Colonic mucosa (tissue), 4 donors: ENCODE measurements at regions not wholly inside any gene's neighbourhood (a gene's known extent, or its start where the extent isn't known, plus 50 kb on each side); places are given as distances from the start of the nearest gene placed in this dataset.

Experiments used
- DNase-seq: peaks from one replicate; pipeline ENCODE4 v3.0.0-alpha.2; 2020
- H3K27ac ChIP-seq: fragments of 200-600 bp; one replicate; pipeline ENCODE4 v1.8.0; 2021
- H3K27me3 ChIP-seq: fragments of 200-600 bp; one replicate; pipeline ENCODE4 v1.8.0; 2021
- H3K36me3 ChIP-seq: fragments of 200-600 bp; one replicate; pipeline ENCODE4 v1.8.0; 2021
- H3K4me1 ChIP-seq: fragments of 200-600 bp; one replicate; pipeline ENCODE4 v1.8.0; 2021; ENCODE audit warnings: mild to moderate bottlenecking
- H3K4me3 ChIP-seq: fragments of 200-600 bp; one replicate; pipeline ENCODE4 v1.8.0; 2021
- H3K9ac ChIP-seq, 2 donors: one replicate each; pipeline ENCODE4 v1.7.0; 2013; ENCODE audit warnings: control low read depth in 2 of 2, low read depth in 2 of 2, low read length in 2 of 2
- H3K9me3 ChIP-seq: fragments of 200-600 bp; one replicate; pipeline ENCODE4 v1.8.0; 2021
- intact Hi-C: fragments of 100-400 bp; cut with DNase I; formaldehyde crosslinking; loops from one replicate; pipeline ENCODE4 v1.14.1; 2022
- TF ChIP-seq, protein P1 (sequence below): fragments of 200-600 bp; IDR thresholded peaks from one replicate; pipeline ENCODE4 v1.8.0; 2022; ENCODE audit warnings: antibody characterized with exemption, mild to moderate bottlenecking
- donor health status: healthy.
- donor health status: DM: no; HTN: no; CAD: no.
- donor health status: DM: no; HTN: no; CAD: no.

GRCh38 chr2:104289651-104290565 is 564.0 kb upstream of the POU3F3 start:
- intact Hi-C loops = no loop called here
- Histone ChIP-seq H3K4me3 (no peak overlapping the region), H3K36me3 (no peaks in the 10 kb centered on the region), H3K9me3 (no peaks in the 10 kb centered on the region), H3K9ac (no peak overlapping the region), H3K27ac (no peak overlapping the region), H3K4me1 (no peaks in the 10 kb centered on the region), H3K27me3 (no peaks in the 10 kb centered on the region)
- no peak for DNase-seq
- TF ChIP-seq, protein P1, sequence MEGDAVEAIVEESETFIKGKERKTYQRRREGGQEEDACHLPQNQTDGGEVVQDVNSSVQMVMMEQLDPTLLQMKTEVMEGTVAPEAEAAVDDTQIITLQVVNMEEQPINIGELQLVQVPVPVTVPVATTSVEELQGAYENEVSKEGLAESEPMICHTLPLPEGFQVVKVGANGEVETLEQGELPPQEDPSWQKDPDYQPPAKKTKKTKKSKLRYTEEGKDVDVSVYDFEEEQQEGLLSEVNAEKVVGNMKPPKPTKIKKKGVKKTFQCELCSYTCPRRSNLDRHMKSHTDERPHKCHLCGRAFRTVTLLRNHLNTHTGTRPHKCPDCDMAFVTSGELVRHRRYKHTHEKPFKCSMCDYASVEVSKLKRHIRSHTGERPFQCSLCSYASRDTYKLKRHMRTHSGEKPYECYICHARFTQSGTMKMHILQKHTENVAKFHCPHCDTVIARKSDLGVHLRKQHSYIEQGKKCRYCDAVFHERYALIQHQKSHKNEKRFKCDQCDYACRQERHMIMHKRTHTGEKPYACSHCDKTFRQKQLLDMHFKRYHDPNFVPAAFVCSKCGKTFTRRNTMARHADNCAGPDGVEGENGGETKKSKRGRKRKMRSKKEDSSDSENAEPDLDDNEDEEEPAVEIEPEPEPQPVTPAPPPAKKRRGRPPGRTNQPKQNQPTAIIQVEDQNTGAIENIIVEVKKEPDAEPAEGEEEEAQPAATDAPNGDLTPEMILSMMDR = no peak

- DNase-seq = no peak
- H3K9ac ChIP-seq = no peak overlapping the region
- no peaks in the 10 kb centered on the region for H3K9me3 ChIP-seq
- no peaks in the 10 kb centered on the region for H3K4me1 ChIP-seq
- H3K4me3 ChIP-seq = no peak overlapping the region
- no peaks in the 10 kb centered on the region for H3K27me3 ChIP-seq
- intact Hi-C loops = no loop called here
- no peak overlapping the region for H3K27ac ChIP-seq
- no peaks in the 10 kb centered on the region for H3K36me3 ChIP-seq
- TF ChIP-seq, protein P1 = no peak
These were observed 563.4 kb upstream of the POU3F3 start for GRCh38 chr2:104290566-104290891.

- Histone ChIP-seq H3K4me3 (no peak overlapping the region), H3K4me1 (no peaks in the 10 kb centered on the region), H3K27me3 (no peaks in the 10 kb centered on the region), H3K9ac (no peak overlapping the region), H3K36me3 (no peaks in the 10 kb centered on the region), H3K9me3 (no peaks in the 10 kb centered on the region), H3K27ac (no peak overlapping the region)
- TF ChIP-seq, protein P1 = no peak
- no peak for DNase-seq
- intact Hi-C loops = no loop called here
These were observed 541.2 kb upstream of the POU3F3 start for GRCh38 chr2:104312684-104313083.

GRCh38 chr2:104318001-104318665 is 535.8 kb upstream of the POU3F3 start:
- TF ChIP-seq, protein P1 = no peak
- Histone ChIP-seq H3K4me3 (no peak overlapping the region), H3K9me3 (no peaks in the 10 kb centered on the region), H3K27me3 (no peaks in the 10 kb centered on the region), H3K4me1 (no peaks in the 10 kb centered on the region), H3K27ac (no peak overlapping the region), H3K9ac (no peak overlapping the region), H3K36me3 (no peaks in the 10 kb centered on the region)
- intact Hi-C loops = no loop called here
- DNase-seq = no peak

DNA sequence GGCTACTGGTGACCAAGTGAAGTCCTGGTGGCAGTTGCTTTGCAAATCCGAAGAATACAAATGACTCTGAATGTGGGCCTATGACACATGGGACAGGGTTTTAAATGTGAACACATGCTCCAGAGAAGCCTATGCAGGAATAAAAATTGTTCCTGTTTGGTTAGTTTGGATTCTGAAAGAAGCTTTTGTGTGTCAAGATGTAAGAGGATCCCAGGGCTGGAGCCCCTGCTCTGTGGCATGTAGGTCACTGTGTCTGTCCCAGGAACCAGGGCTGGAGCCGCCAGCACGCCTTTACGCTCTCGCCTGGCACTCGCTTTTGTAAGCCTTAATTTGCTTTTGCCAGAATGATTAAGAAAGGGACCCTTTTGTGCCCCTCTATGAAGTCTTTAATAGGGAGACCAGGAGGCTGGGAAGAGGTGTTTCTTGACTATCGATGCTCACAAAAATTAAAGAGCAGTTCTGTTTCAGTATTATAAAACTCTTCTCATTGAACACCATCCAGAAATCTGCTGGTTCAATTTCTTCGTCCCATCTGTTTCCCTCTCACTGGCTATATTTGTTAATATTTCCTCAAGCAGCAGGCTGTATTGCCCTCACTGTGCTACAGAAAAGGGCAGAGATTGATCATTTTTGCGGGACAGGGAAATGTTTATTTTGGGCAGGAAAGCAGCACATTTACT is 532.7 kb upstream of the POU3F3 start:
- intact Hi-C loops = no loop called here
- TF ChIP-seq, protein P1 = no peak
- DNase-seq = no peak

More for the DNA sequence above, 532.7 kb upstream of the POU3F3 start:
- H3K4me1 ChIP-seq = no peaks in the 10 kb centered on the region
- H3K27me3 ChIP-seq = no peaks in the 10 kb centered on the region
- H3K4me3 ChIP-seq = no peak overlapping the region
- no peak overlapping the region for H3K9ac ChIP-seq
- no peaks in the 10 kb centered on the region for H3K36me3 ChIP-seq
- H3K27ac ChIP-seq = no peak overlapping the region
- H3K9me3 ChIP-seq = no peaks in the 10 kb centered on the region
